RKO (cell line): ENCODE measurements at regions not wholly inside any gene's neighbourhood (a gene's known extent, or its start where the extent isn't known, plus 50 kb on each side); places are given as distances from the start of the nearest gene placed in this dataset.

Source experiments
- DNase-seq: peaks from one replicate; pipeline ENCODE4 v3.0.0-alpha.2; 2016; ENCODE audit warnings: low spot score

DNA sequence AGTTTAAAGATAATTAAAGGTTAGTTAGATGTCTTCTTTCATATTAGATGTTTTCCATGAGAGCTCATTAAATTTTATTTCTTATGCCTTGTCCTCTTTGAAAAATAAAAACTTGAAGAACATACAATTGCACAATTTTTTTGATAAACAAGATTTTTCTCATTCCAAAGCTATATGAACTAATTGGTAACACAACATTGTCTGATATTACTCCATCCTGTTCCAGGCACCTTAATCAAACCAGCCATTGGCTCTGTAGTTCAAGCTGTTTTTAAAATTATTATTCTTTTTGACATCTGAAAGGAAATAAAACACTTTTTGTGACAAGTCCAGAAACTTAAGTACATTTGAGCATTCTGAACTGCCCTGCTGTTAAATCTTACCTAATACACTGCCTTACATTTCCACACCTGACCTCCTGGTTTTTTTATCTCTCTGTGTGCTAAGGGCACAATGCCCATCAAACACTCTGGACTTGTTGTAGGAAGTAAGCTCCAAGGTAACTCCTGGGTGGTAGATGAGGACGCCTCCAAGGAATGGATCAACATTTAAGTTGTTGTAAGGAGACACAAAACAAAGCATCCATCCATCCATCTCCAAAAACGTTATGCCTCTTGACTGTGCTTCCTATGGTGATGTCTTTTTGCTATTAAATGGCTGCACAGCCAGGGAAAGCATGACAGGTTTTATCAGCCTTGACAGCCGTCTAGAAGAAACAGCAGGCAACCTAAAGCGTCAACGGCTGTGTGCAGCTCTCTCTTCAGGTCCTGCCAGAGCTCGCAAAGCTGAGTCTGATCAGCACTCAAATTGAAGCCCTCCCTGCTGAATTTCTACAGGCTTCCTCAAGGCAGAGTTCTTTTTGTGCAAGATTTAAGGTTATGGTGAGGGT is 449.9 kb upstream of the FLRT2 start:
- DNase-seq = no peak

GRCh38 chr14:85084344-85084743 is 445.6 kb upstream of the FLRT2 start:
- DNase-seq = no peak

GRCh38 chr14:85085981-85086380 is 444.0 kb upstream of the FLRT2 start:
- DNase-seq = no peak

- DNase-seq = no peak
These were observed 442.7 kb upstream of the FLRT2 start for GRCh38 chr14:85087201-85087600.

DNA sequence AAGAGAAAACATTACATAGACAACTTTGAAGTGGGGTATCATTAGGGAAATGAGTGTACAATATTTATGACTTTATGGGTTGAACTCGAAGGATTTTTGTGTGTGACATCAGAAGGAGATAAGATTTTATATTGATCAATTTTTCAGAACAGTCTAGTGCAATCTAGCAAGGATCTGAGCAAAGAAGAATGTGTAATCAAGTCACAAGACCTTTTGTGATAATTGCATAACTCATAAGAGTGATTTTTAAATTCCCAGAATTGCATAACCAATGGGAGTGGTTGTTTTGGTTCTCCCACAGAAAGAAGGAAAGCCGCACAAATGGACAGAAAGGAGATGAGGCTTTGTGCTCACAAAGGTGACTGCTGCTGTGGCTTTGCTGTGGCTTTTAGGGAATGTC is 441.8 kb upstream of the FLRT2 start:
- DNase-seq = no peak

DNA sequence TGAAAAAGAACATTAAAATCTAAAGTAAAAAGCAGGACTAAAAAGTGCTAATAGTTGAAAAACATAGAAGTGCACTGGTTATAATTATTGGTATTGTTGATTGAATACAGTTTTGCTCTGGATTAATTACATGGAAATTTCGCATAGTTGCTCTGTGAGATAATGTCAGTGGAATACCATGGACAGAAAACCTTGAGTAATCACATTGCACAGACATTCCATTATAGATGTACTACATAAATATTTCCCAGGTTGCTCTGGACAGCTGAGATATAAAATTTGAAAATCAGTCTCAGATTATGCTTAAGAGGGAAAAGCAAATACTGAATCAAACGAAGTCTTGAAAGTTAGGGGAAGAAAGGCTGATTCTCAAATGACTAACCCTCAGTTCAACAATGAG is 439.3 kb upstream of the FLRT2 start:
- no peak for DNase-seq

GRCh38 chr14:85093631-85094330 is 436.2 kb upstream of the FLRT2 start:
- DNase-seq = no peak

- no peak for DNase-seq
These were observed 427.4 kb upstream of the FLRT2 start for GRCh38 chr14:85102591-85102990.

DNA sequence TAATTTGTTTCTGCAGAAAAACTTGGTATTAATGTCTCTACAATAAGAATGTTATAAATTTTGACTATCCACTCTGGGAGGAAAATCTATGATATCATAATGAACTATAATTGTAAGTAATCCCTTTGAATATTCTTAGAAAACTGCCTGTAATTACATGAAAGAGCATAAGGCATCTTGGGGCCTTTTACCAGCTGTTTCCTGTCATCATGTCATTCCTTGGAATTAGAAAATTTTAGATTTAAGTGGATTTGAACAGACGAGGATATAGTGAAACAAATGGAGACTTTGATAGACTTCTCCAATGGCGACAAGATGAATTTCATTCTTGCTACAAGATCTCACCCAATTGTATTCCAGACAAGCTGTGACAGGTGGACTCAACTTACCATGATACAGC is 423.4 kb upstream of the FLRT2 start:
- no peak for DNase-seq

DNA sequence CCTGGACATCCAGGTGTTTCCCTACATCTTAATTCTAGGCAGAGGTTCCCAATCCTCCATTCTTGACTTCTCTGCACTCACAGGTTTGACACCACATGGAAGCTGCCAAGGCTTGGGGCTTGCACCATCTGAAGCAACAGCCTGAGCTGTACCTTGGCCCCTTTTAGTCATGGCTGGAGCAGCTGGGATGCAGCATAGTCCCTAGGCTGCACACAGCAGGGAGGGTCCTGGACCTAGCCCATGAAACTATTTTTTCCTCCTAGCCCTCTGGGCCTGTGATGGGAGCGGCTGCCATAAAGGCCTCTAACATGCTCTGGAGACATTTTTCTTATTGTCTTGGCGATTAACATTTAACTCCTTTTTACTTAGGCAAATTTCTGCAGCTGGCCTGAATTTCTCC is 417.2 kb upstream of the FLRT2 start:
- no peak for DNase-seq

GRCh38 chr14:85115921-85116320 is 414.0 kb upstream of the FLRT2 start:
- DNase-seq = no peak

DNA sequence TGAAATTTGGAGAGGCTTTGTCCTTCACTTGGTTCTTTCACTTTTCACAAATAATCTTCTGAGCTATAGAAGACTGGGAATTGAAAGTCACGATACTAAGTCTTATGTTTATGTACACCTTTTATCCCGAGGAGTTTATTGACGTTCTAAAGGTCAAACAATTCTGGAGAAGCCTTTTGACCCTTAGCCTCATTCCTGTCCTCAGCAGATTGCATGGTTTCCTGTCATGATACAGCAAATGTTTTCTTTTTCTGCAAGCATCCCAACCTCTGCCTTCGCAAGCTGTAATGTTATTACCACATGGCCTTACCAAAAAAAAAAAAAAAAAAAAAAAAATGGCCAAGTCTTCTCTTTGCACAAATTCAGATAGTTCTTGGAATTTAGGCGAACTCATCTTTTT is 411.7 kb upstream of the FLRT2 start:
- DNase-seq = no peak

GRCh38 chr14:85122690-85123089 is 407.3 kb upstream of the FLRT2 start:
- DNase-seq = no peak

- DNase-seq = no peak
These were observed 406.2 kb upstream of the FLRT2 start for GRCh38 chr14:85123755-85124154.

- DNase-seq = no peak
These were observed 405.2 kb upstream of the FLRT2 start for GRCh38 chr14:85124631-85125290.

- DNase-seq = no peak
These were observed 404.7 kb upstream of the FLRT2 start for GRCh38 chr14:85125291-85125670.

- DNase-seq = no peak
These were observed 400.0 kb upstream of the FLRT2 start for GRCh38 chr14:85129921-85130320.

DNA sequence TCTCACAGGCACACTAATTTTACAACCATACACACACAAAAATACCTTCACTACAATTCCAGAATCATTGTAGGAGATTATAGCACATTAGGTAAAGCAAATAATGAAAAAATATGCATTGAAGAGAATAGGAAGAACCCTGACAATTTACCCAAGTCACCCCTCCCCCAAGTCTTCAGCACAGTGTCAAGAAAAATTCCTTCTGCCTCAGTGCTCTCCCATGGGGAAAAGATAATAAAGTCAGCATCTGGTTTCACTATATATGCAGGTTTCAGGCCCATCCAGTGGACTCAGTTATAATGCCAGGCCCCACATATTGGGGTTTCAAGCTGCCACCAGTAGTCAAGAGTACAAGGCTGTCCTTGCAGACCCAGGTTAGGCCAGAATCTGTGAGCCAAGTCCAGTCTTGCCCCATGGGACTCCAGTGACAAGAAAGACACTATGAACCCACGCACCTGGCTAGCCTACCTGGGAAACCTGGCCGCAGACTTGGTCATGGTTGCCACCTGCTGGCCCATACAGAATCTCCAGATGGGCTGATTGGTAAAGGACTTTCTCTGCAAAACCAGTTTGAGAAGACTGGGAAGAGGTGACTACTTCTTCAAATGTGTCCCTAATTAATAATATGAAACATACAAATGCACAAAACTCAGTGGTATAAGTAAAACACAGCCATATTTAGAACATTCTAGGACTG is 398.6 kb upstream of the FLRT2 start:
- DNase-seq = no peak

- no peak for DNase-seq
These were observed 387.0 kb upstream of the FLRT2 start for GRCh38 chr14:85142982-85143381.

GRCh38 chr14:85146779-85147178 is 383.2 kb upstream of the FLRT2 start:
- DNase-seq = no peak

DNA sequence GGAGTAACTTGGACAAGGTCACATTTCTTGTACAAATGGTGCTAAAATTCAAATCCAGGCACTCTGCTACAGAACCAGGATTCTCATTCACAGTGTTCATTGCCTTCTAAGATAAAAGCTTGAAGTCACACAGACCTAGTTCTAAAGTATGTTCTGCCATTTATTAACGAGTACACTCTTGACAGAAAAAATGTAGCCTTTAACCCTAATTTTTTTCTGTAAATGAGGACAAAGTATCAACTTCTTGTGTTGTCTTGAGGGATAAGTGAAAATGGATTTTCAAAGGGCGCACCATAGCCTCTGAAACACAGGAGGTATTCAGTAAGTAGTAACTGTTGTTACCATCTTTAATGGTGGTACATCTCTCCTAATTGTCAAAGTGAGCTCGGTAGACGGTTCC is 379.8 kb upstream of the FLRT2 start:
- no peak for DNase-seq

DNA sequence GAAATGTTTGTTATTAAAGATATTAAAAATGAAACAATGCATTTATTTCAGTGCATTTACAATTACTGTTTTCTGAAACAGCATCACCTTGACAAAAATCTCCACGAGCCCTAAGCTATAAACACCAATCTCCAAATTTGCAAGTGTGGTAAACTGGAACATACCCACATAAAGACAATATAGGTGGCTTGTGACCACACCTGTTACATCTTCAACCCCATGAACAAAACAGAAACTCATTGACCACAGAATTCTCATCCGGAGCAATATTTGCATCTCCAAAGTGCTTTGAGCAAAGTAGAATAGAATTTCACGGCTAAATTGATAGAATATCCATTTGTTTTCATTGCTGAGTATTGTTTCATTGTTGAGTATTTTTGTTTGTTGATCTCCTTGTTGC is 375.2 kb upstream of the FLRT2 start:
- DNase-seq = no peak
